NB4 (cell line): ENCODE measurements at regions not wholly inside any gene's neighbourhood (a gene's known extent, or its start where the extent isn't known, plus 50 kb on each side); places are given as distances from the start of the nearest gene placed in this dataset.

Experiments
- POLR2A ChIP-seq: IDR thresholded peaks from 2 replicates; pipeline ENCODE4 v1.6.1; 2011; ENCODE audit warnings: mild to moderate bottlenecking; ENCODE audit not compliant: insufficient read length; ENCODE audit errors: extremely low read depth
- TF ChIP-seq, protein P1 (sequence below): IDR thresholded peaks from 2 replicates; pipeline ENCODE4 v1.6.1; 2011; ENCODE audit warnings: low read depth, low read length
- TF ChIP-seq, protein P2 (sequence below): IDR thresholded peaks from one replicate; pipeline ENCODE4 v1.5.1; 2012; ENCODE audit warnings: low read depth, low read length

DNA sequence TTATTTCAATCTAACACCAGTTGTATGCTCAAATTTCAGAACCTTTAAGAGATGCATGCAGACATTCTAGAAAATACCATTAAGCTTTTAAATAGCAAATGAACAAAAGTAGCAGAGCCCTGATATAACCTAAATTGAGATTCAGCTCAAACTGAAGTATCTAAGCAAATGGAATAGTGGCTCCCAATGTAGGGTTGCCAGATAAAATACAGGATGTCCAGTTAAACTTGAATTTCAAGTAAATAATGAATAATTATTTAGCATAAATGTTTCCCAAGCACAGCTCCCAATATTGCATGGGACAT is 171.1 kb upstream of the ATP11B start:
- TF ChIP-seq, protein P1, sequence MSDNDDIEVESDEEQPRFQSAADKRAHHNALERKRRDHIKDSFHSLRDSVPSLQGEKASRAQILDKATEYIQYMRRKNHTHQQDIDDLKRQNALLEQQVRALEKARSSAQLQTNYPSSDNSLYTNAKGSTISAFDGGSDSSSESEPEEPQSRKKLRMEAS, result no peak
- TF ChIP-seq POLR2A, result no peak
- TF ChIP-seq, protein P2, sequence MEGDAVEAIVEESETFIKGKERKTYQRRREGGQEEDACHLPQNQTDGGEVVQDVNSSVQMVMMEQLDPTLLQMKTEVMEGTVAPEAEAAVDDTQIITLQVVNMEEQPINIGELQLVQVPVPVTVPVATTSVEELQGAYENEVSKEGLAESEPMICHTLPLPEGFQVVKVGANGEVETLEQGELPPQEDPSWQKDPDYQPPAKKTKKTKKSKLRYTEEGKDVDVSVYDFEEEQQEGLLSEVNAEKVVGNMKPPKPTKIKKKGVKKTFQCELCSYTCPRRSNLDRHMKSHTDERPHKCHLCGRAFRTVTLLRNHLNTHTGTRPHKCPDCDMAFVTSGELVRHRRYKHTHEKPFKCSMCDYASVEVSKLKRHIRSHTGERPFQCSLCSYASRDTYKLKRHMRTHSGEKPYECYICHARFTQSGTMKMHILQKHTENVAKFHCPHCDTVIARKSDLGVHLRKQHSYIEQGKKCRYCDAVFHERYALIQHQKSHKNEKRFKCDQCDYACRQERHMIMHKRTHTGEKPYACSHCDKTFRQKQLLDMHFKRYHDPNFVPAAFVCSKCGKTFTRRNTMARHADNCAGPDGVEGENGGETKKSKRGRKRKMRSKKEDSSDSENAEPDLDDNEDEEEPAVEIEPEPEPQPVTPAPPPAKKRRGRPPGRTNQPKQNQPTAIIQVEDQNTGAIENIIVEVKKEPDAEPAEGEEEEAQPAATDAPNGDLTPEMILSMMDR, result no peak
